OCI-LY7 (cell line): ENCODE measurements at regions not wholly inside any gene's neighbourhood (a gene's known extent, or its start where the extent isn't known, plus 50 kb on each side); places are given as distances from the start of the nearest gene placed in this dataset.

Source experiments
- BruUV-seq: library from RNA; stranded (reverse); fragments of 400-500 nt; replicated peaks from 2 replicates; lab custom pipeline; 2021; lab: Mats Ljungman, UMichigan
- CTCF ChIA-PET: fragments of 300-600 bp; sonication (Branson Sonifier 250); formaldehyde crosslinking; loops from one replicate; lab custom pipeline; 2022; ENCODE audit warnings: antibody characterized with exemption; ENCODE audit not compliant: unreplicated experiment; lab: Charles Lee
- POLR2A ChIA-PET: fragments of 300-600 bp; sonication (Branson Sonifier 250); formaldehyde crosslinking; loops from one replicate; lab custom pipeline; 2022; ENCODE audit warnings: antibody characterized with exemption; lab: Charles Lee
- DNase-seq: peaks from one replicate; pipeline ENCODE4 v3.0.0-alpha.2; 2015; ENCODE audit warnings: low spot score
- H2AFZ ChIP-seq: fragments of 200-600 bp; sonication (generic), shearing (Covaris generic); 2 replicates; pipeline ENCODE4 v1.6.1; 2014; ENCODE audit warnings: mild to moderate bottlenecking, antibody characterized with exemption, low read length, moderate library complexity
- H3K27ac ChIP-seq: fragments of 200-600 bp; sonication (generic); 2 replicates; pipeline ENCODE4 v1.5.1; 2014; ENCODE audit warnings: mixed run types, low read depth, mild to moderate bottlenecking, moderate library complexity, low read length, inconsistent platforms; ENCODE audit not compliant: poor library complexity, severe bottlenecking
- H3K36me3 ChIP-seq: fragments of 200-600 bp; sonication (generic); 2 replicates; pipeline ENCODE4 v1.6.1; 2014; ENCODE audit warnings: mild to moderate bottlenecking, antibody characterized with exemption, low read length, moderate library complexity, mixed read lengths; ENCODE audit not compliant: insufficient read depth
- H3K4me1 ChIP-seq: fragments of 200-600 bp; sonication (generic); 2 replicates; pipeline ENCODE4 v1.5.1; 2014; ENCODE audit warnings: mild to moderate bottlenecking, low read length; ENCODE audit not compliant: insufficient read depth, poor library complexity, severe bottlenecking
- H3K4me2 ChIP-seq: fragments of 200-600 bp; sonication (generic); 2 replicates; pipeline ENCODE4 v1.6.1; 2014; ENCODE audit warnings: mild to moderate bottlenecking, low read length
- H3K4me3 ChIP-seq: fragments of 200-600 bp; sonication (generic); 2 replicates; pipeline ENCODE4 v1.5.1; 2014; ENCODE audit warnings: mild to moderate bottlenecking, low read depth, low read length; ENCODE audit not compliant: poor library complexity, severe bottlenecking
- H3K79me2 ChIP-seq: fragments of 200-600 bp; sonication (generic); 2 replicates; pipeline ENCODE4 v1.6.1; 2016; ENCODE audit warnings: low read depth, mild to moderate bottlenecking, low read length, moderate library complexity, mixed read lengths; ENCODE audit not compliant: insufficient read depth
- H3K9me2 ChIP-seq: fragments of 200-600 bp; sonication (generic); 2 replicates; pipeline ENCODE4 v1.6.1; 2016; ENCODE audit warnings: mild to moderate bottlenecking, low read length, mixed read lengths; ENCODE audit not compliant: insufficient read depth
- H3K9me3 ChIP-seq: fragments of 200-600 bp; sonication (generic); 2 replicates; pipeline ENCODE4 v1.6.1; 2014; ENCODE audit warnings: mild to moderate bottlenecking, mixed run types, low read length, mixed read lengths
- H4K20me1 ChIP-seq: fragments of 200-600 bp; sonication (generic); 2 replicates; pipeline ENCODE4 v1.6.1; 2014; ENCODE audit warnings: mild to moderate bottlenecking, antibody characterized with exemption, low read length, moderate library complexity, mixed read lengths; ENCODE audit not compliant: insufficient read depth
- CTCF ChIP-seq: fragments of 200-600 bp; sonication (generic); conservative IDR thresholded peaks from 2 replicates; pipeline ENCODE4 v1.5.1; 2014; ENCODE audit warnings: mild to moderate bottlenecking, antibody characterized with exemption, low read length, moderate library complexity, mixed read lengths
- EZH2phosphoT487 ChIP-seq: fragments of 200-600 bp; sonication (generic); IDR thresholded peaks from 2 replicates; pipeline ENCODE4 v1.6.1; 2018; ENCODE audit warnings: low read depth, borderline replicate concordance, mild to moderate bottlenecking, mixed run types, antibody characterized with exemption, low read length, moderate library complexity, mixed read lengths
- intact Hi-C: fragments of 100-400 bp; cut with micrococcal nuclease; formaldehyde crosslinking; loops from one replicate; pipeline ENCODE4 v1.10.0; 2022; ENCODE audit not compliant: unreplicated experiment

GRCh38 chr3:181075098-181075497 lies 85.6 kb upstream of the DNAJC19 start:
- TF ChIP-seq CTCF, result no peak
- TF ChIP-seq EZH2phosphoT487, result no peak
- Histone ChIP-seq H3K9me2 (no peaks in the 10 kb centered on the region), H3K4me1 (no peaks in the 10 kb centered on the region), H3K27ac (no peak overlapping the region), H2AFZ (no peak overlapping the region), H3K36me3 (no peaks in the 10 kb centered on the region), H4K20me1 (no peaks in the 10 kb centered on the region), H3K9me3 (no peaks in the 10 kb centered on the region), H3K79me2 (no peaks in the 10 kb centered on the region), H3K4me3 (no peak overlapping the region), H3K4me2 (no peak overlapping the region)
- intact Hi-C loops, result no loop called here
- POLR2A ChIA-PET, result no interaction called here
- DNase-seq, result no peak
- CTCF ChIA-PET, result no interaction called here
- BruUV-seq, result no TSS peak

DNA sequence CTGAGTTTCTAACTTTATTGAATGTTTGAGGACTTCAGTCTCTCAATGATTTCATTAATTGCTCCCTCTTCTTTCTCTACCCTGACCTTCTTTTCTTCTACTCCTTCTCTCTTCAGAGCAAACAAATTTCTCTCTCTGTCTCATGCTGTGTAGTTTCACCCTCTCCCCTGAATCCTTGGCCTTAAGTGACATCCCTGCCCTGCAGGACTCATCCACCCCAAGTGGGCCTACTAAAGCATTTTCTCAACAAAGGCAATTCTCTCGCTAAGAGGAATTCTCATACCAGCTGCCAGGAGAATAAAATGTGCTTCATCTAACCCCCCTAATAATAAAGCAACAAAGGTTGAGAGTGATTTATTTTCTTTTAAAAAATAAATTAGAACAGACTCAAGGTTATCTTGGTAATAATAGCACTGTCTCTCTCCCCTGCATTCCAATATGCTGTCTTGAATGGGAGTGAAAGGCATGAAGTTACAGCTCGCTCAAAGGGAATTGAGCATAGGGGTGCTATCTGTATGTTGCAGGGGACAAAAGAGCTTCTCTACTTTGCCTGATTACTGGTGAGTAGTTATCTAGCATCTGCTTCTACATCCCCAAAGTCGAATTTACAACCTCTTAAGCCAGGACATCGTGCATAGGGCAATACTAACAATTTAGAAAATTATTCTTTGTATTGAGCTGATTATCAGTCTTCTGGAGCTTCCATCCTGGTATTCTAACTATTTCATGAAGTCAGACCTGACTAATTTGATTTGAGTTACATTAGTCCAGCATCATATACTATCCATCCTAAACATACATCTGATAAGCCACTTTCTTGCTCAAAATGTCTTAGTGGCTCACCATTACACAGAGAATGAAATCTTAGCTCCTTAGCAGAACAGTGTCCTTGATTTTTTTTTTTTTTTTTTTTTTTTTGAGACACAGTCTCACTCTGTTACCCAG lies 76.9 kb upstream of the DNAJC19 start:
- intact Hi-C loops, result no loop called here
- Histone ChIP-seq H3K4me1 (no peaks in the 10 kb centered on the region), H4K20me1 (no peaks in the 10 kb centered on the region), H3K4me2 (no peak overlapping the region), H3K9me2 (no peaks in the 10 kb centered on the region), H3K36me3 (no peaks in the 10 kb centered on the region), H3K9me3 (no peaks in the 10 kb centered on the region), H3K4me3 (no peak overlapping the region), H2AFZ (no peak overlapping the region), H3K27ac (no peak overlapping the region), H3K79me2 (no peaks in the 10 kb centered on the region)
- POLR2A ChIA-PET, result interaction anchor here (0.6 to 0.8 kb wide), 3 partner anchors 9 to 172 kb away, joined by 3 to 4 read pairs (median 3); no protein-coding TSS in a partner anchor
- CTCF ChIA-PET, result no interaction called here
- no TSS peak for BruUV-seq
- DNase-seq, result no peak
- no peak for TF ChIP-seq CTCF
- no peak for TF ChIP-seq EZH2phosphoT487
